Fibroblast of the conjunctiva (primary cell): ENCODE measurements at regions not wholly inside any gene's neighbourhood (a gene's known extent, or its start where the extent isn't known, plus 50 kb on each side); places are given as distances from the start of the nearest gene placed in this dataset.
A peak's percentile ranks its signal among the peaks of the same experiment; 100 is the strongest.

Experiments used
- DNase-seq: peaks from one replicate; pipeline ENCODE4 v3.0.0-alpha.2; 2010; ENCODE audit warnings: low read depth

DNA sequence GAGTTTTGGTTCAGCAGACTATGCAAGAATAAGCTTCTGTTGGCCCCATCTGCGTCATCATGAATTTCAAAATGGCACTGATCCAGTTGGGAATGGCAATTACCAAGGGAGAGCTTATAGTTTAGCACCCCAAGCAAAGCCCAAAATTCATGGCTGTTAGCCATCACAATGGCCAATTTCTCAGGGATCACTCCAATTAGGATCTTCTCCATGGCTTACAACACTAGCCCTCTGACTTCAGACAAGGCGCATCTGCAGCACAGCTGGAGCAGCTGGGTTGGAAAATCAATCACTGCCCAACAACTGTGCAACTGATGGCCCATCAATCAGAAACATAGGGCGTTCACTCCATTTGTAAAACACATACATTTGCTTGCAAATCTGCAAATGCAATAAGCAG, 273.6 kb downstream of the SRBD1 start:
- DNase-seq, result no peak

DNA sequence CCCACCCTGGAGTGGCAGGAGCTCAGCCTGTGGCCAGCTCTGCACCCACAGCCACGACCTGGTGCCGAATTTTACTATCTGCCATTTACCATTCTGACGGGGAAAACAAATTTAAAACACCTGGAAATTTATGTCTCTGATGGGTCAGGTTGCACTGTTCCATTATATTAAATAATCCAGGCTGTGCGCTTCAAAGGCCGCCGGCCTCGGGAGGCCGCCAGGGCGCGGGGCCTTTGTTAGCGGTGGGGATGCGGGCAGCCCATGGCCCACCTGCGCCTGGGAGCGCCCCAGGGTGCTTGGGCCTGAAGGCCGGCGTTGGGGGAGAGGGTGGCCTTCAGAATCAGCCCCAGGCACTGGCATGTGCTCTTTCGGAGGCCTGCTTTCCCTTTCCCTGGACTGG, 276.9 kb downstream of the SRBD1 start:
- no peak for DNase-seq

DNA sequence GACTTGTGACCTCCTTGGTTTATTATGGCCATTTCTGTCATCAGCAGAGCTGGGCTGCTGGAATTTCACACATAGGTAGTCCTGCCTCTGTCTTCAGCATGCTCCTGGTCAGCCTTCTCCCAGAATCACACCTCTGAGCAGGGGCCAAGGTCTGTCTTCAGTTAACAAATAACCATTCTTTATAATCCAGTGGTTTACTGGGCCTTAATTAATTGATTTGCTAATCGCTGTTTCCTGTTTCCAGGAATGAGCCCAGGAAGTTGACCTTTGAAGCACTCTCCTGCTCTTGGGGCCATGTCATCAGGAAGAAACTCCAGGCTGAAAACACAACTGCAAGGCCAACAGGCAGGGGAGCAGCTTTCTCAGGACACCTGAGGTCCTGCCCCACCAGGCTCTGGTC, 278.5 kb downstream of the SRBD1 start:
- no peak for DNase-seq

DNA sequence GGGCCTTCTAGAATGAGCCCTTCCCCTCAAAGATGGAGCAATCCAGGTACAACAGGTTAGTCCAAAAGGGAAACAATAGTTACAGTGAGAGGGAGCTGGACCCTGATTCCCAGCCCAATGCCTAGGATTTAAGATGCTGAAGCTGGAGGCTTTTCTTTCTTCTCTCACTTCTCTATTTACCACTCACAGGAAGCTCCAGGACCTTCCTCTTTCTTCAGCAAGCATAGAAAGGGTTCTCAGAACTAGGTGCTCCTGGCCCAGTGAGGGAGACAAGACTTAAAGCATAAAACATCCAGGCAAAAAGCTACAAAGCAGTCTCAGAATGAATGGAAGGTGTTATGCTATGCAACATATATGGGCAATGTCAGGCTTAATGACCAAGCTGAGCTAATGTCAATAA, 279.0 kb downstream of the SRBD1 start:
- no peak for DNase-seq

DNA sequence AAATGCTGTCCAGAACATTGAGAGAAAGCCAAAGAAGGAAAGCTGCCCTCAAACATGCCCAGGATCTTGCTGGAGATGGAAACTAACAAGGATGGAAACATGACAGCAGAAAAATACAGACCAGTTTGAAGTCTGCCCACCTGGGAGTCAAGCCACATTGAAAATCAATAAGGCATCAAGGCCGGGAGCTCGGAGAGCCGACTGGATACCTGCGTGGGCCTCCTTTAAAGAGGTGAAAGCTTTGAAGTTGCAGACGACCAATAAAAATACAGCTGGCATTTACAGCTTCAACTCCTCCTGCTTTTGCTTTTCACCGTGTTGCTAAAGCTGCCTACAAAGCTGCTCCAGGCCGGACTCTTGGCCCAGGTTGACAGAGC, 279.7 kb downstream of the SRBD1 start:
- no peak for DNase-seq

DNA sequence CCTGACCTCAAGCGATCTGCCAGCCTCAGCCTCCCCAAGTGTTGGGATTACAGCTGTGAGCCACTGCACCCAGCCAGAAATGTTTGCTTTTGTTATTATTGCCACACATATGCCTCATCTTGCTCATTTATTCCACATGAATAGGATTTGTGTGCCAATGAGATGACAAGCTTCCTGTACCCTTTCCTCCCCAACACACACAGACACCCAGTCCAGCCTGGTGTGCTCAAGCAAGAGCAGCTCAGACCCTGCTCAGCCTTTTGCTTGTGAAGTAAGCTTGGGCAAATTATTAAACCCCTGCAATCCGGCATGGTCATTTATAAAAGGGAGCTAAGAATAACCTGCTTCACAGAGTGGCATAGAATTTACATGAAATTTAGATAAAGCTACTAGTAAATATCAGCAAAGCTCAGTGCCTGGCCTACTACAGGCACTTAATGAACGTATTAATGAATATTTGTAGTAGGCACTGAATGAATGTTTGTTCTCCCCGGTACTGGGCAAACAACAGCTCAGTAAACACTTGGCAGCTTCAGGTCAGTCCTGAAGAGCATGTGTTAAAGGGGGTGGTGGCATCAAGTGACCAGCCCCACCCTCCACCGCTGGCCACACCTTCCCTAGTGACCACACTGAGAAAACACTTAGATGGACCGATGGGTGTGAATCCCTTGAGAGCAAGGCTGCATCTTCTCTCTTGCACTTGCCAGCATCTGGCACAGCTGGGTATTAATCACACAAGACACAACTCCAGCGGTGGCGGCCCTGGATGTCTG, 280.2 kb downstream of the SRBD1 start:
- no peak for DNase-seq

DNA sequence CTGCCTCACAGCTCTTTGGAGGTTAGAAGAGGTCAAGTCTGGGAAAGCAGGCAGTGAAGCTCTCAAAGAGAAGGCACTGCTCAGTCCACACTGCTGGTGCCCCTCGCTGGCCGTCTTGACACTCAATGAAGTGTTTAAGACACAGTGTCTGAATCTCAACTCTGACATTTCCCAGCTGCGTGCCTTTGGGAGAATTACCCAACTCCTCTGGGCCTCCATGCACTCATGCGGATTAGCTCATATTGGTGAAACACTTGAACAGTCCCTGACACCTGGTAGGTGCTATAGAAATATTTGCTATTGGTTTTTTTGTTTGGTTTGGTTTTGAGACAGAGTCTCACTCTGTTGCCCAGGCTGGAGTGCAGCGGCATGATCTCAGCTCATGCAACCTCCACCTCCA, 281.0 kb downstream of the SRBD1 start:
- no peak for DNase-seq

DNA sequence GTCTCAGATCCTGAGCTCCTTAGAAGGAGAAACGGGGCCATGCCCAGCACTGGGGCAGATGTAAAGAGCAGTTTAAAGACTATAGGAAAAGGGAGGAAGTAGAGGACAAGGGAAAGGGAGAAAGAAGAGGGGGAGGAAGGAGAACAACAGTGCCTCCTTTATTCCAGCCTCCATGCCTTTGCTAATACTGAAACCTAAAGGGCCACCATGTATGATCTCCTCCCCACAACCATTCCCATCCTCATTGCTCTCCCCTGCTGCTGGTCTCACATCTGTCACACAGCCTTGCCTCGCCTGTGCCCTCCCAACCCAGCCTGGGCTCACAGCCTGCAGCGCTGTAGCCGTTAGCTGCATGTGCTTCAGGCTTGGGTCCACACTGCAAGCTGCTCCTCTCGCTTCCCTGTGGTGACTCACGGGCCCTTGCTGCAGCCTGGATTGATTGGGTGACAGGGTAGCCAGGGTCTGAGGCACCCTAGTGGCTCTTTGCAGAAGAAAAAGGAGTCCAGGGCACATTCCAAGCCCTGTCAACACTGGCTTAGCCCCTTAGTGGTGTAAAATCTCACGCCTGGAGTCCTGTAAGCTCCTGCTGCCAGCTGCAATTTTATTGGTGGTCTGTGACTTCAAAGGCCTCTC, 281.9 kb downstream of the SRBD1 start:
- no peak for DNase-seq

DNA sequence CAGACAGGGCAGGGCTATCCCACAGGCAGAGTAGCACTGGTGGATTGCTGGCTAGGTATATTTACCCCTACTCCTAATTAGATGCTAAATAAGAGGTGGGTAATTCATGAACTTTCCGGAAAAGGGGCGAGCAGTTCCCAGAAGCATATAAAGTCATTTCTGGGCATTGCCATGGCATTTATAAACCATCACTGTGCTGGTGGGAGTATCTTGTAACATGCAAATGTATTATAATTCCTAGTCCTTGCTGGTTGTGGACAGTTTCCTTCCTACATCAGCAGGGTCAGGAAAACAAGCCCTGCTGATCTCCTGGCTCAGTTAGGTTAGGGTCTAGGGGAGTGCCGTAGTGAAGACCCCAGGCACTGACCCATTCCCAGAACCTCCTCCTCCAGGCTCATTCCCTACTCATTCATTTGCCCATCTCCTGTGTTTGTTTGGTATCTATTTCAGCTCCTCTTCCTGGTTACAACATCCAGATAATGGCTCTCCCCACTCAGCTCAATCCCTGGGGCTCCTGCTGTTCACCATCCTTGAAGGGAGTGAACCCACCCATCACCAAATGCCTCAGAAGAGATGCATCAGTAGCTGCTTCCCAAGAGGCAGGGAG, 282.7 kb downstream of the SRBD1 start:
- DNase-seq, result no peak

DNA sequence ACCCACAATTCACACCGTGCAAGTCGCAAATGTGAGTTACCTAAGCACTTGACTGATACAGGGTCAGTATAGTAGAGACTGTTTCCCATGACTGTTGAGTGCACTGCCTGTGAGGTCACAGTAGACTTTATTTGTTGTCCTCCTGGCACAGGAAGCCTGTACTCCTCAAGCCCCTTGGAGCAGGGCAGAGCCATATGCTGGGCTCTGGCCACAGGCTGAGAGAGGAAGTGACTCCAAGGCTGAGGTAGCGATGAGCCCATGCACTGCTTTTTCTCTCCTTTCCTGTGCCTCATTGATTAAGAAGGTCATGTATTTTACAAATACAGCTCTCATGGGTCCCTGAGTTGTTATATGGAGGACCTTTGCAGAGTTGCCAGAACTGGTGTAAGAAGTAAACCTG, 287.7 kb downstream of the SRBD1 start:
- no peak for DNase-seq

DNA sequence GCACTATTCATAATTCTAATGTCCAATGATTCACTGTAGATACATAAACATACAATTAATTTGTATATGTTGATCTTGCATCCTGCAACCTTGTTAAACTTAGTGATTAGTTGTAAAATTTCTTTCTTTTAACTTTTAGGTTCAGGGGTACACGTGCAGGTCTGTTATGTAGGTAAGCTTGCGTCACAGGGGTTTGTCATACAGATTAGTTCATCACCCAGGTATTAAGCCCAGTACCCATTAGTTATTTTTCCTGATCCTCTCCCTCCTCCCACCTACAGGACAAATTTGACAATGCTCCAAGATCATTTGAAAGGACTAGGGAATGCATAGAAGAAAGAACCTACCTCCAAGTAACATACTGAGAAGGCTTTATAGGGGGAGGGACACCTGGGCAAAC, 290.1 kb downstream of the SRBD1 start:
- DNase-seq, result no peak

DNA sequence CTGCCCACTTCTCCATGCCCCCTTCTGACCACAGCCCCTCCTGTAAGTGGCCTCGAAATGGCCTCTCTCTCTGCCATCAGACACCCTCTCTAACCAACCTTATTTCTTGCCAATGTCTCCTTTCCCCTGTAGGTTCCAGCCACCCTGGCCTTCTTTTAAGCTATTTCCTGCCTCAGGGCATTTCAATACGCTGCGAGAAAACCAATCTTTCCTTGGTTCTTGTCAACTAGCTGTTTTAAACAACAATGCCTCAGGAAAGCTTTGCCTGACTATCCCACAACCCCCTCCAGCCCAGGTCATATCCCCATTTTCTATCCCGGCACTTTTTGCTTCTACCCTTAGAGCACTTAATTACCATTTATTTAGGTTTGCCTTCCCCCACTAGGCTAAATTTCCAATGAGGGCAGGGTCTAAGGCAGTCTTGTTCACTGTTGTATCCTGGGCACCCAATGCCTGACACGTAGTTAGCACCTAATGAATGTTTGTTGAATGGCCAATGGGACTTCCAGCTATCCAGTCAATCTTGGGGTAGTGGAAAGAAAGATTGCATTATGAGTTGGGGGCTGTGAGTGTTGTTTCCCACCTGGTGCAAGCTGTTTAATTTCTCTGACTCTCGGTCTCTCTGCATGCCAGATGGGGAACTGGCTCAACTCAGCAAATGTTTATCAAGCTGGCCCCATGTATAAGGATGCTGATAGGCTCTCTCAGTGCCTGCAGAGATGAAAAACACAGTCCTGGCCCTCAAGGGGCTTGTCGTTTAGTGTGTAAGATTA, 291.2 kb downstream of the SRBD1 start:
- no peak for DNase-seq

DNA sequence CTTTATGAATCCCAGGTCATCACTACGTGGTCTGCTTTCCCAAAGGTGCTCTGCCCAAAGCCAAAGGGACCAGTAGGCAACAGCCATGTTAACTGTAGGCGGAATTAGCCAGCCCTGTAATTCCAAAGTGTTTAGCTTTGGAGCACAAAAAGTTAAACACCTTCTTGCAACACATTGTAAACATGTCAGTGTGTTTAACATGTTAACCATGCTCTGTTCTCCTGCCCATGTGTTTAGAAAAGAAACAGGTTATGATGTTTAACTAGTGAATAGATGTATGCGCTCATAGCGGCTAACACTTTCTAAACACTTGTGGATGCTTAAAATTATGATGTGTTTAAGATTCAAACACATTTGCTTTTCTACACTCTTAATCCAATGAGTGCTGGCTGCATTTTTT, 292.4 kb downstream of the SRBD1 start:
- DNase-seq, result no peak

DNA sequence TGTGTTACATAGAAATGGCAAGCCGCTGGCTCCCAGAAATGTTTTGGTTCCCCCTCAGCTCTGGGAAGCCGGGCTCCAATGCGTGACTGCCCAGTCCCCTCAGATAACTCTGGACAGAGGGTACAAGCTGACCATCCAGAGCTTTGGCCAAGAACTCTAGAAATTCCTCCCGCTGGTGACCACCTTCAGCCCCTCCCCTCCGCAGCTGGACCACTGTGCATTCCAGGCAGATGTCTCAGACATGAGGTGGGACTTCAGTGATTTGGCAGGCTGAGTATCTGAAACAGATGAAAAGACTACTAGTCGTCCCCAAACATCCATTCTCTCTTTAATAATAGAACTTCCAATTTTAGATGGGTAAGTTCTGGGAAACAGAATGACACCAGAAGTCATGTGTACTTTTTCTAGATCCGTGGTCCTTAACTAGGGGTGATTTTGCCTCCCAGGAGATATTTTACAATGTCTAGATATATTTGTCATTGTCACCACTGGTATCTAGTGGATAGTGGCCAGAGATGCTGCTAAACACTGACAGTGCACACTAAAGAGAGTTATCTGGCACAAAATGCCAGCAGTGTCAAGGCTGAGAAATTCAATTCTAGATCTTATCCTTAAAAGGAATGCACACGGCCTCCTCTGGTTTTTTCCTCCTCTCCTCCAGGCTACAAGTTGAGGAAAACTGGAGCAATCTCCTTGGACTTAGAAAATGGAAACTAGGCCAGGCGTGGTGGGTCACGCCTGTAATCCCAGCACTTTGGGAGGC, 294.3 kb downstream of the SRBD1 start:
- no peak for DNase-seq

DNA sequence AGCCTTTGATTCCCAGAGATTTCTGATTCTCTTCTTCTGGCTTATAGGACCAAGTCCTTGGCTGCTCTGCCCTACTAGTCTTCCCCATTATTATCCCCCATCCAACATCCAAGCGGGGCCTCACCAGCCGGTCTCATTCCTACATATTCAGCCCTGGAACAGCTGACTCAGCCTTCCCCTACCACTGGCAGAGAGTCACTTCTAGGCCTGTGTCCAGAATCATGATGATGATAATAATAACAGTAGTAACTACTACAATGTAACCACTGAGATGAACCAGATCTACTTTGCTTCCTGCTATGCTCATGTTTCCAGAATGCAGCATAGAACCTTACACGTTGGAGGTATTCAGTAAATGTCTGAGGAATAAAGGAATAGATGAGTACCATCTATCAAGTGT, 295.2 kb downstream of the SRBD1 start:
- DNase-seq, result peak; percentile 49

DNA sequence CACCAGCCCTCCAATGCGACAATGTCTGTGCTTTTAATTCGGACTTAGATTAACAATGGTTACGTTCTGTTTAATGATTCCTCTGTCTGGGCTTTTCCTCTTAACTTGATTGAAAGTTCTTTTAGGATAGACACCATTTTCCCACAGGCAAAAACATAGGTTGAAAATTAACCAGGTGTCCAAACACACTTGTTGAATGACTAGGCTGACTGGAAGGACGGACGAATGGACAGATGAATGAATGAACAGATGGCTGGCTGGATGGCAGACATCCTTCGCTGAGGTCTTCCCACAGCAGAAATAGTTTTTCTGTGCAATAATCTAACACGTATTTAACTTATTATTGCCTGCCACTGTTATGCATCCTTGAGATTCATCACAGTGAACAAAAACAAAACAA, 298.8 kb downstream of the SRBD1 start:
- no peak for DNase-seq

DNA sequence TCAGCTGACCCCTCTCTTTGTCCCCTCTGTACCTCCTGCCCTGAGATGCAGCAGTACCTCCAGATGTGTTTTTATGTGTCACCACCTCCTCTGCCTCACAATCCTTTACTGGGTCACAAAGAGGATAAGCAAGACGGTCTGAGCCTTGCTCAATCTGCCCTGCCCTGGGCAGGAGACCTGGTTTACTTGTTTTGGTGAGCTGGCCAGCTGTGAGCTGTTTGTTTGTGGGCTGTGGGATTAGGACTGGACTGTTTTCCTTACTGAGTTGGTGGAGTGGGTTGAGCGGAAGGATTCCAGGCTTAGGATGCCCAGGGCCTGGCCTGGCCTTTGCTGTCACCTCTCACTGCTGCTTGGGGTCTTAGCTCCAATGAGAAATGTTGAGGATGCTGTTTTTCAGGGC, 299.5 kb downstream of the SRBD1 start:
- DNase-seq, result no peak

DNA sequence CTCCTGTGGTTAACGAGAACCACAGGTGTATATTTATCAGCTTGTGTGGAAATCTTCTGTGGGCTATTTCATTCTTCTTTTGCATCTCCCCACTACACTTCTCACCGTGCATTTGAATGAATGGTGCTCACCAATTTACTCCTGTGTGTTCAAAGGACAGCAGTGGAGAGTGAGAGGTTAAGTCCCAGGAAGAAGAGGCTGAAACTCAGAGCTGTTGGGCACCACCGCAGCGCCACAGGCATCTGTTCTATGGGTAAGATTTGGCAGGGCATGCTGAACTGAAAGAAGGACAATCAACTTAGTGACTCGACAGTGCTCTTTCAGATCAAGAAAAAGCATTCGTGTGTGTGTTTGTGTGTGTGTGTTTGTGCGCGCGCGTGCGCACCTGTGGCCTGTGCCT, 297.9 kb upstream of the SIX2 start:
- no peak for DNase-seq

DNA sequence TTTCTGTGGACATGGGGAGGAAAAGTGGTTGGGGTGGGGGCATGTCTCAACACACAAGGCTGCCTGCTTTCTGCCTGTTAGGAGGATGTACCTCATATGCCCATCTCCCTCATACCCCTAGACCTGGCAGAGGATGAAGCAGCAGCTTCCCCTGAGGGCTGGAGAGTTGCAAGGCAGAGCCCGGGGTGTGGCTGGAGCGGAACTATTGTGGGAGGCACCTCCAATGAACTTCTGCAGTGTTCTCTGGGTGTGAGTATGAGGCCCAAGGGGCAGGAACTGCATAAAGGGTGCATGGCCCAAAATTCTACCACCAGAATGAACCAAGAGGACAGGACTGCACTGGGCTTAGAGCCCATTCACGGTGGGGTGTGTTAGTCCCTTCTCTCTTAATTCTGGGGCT, 296.3 kb upstream of the SIX2 start:
- DNase-seq, result no peak

DNA sequence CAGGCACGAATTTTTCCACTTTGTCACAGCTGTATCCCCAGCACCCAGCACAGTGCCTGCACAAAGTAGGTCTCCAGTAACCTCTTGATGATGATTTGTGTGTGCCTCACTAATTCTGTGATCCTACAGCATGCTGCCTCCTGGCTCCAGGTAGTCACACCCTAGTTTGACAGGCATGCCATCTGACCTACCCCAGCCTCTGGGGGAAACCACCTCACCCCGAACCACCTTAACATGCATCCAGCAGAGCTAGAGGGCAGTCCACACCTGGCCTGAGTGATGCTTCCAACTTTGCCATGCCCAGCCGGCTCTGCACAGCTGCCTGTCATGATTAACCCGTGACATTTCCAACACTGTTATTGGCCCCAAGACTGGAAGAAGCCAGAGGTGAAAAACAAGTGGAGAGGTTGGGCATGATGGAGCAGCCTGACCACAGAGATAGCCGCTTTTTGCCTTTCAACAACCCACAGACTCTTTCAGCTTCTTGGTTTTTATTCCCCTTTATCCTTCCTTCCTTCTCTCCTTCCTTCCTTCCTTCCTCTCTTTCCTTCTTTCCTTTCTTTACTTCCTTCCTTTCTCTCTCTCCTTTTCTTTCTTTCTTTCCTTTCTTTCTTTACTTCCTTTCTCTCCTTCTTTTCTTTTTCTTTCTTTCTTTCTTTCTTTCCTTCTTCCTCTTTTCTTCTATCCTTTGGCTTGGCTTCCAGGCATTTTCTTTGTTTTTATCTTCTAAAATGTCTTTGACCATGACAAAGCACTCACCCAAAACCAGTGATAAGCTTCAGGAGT, 294.4 kb upstream of the SIX2 start:
- DNase-seq, result no peak
